Right hindlimb (tissue), 1 donor: ENCODE measurements at regions not wholly inside any gene's neighbourhood (a gene's known extent, or its start where the extent isn't known, plus 50 kb on each side); places are given as distances from the start of the nearest gene placed in this dataset.
A peak's percentile ranks its signal among the peaks of the same experiment; 100 is the strongest.
"Not testable (repeated sequence)": the region's sequence is repeated elsewhere in the genome, so short reads cannot be mapped to it uniquely, and the experiment has no call there.

Experiments
- DNase-seq: peaks from one replicate; pipeline ENCODE4 v3.0.0-alpha.2; 2018

DNA sequence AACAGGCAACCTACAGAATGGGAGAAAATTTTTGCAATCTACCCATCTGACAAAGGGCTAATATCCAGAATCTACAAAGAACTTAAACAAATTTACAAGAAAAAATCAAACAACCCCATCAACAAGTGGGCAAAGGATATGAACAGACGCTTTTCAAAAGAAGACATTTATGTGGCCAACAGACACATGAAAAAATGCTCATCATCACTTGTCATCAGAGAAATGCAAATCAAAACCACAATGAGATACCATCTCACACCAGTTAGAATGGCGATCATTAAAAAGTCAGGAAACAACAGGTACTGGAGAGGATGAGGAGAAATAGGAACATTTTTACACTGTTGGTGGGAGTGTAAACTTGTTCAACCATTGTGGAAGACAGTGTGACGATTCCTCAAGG lies 321.6 kb downstream of the RPLP1 start:
- DNase-seq: not testable (repeated sequence)

DNA sequence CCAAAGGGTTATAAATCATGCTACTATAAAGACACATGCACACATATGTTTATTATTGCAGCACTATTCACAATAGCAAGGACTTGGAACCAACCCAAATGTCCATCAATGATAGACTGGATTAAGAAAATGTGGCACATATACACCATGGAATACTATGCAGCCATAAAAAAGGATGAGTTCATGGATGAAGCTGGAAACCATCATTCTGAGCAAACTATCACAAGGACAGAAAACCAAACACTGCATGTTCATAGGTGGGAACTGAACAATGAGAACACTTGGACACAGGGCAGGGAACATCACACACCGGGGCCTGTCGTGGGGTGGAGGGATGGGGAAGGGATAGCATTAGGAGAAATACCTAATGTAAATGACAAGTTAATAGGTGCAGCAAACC lies 322.1 kb downstream of the RPLP1 start:
- not testable (repeated sequence) for DNase-seq

DNA sequence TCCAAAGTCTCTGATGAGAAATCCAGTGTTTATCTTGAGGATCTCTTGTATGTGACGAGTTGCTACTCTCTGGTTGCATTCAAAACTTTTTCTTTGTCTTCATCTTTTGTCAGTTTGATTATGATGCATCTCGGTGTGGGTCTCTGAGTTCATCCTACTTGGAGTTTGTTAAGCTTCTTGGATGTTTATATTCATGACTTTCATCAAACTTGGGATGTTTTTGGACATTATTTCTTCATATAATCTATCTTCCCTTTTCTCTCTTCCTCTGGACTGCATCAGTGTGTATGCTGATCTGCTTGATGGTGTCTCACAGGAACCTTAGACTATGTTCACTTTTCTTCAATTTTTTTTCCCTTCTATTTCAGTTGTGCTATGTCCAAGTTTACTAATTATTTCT lies 320.4 kb downstream of the TLE3 start:
- DNase-seq: no peak

DNA sequence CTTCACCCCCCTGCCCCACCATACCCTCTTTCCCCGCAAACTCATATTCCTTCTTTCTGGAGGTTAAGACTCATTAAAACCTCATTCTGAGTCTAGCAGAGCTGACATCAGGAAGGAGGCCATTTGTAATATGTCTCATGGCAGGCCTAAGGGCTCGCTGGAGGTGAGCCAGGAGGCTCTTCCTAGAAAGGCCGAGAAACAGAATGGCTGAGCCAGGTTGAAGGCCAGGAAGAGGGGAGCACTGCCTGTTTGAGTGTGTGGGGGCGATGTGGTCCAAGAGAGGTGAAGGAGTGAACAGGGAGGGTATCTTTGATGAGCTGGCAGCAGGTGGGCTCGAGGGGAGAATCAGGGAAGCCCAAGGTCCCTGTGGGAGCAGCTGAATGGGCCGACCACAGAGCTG lies 317.3 kb downstream of the TLE3 start:
- DNase-seq: no peak

DNA sequence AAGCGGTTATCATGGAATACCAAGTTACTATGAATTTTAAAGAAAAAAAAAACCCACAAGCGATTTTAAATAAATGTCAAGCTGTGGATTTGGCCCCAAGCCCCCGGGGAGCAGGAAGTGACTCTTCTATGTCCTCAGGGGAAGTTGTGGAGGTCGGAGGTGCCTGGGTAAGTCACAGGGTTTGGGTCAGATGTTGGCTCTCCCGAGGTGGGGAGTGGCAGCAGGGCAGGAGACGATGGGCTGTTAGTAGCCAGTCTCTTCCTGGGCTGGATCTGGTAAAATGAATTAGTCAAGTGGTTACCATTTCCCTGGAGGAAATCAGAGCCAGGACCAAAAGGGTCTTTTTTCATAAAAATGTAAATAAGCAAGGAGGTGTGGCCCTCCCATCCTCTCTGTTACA lies 316.7 kb downstream of the TLE3 start:
- no peak for DNase-seq

DNA sequence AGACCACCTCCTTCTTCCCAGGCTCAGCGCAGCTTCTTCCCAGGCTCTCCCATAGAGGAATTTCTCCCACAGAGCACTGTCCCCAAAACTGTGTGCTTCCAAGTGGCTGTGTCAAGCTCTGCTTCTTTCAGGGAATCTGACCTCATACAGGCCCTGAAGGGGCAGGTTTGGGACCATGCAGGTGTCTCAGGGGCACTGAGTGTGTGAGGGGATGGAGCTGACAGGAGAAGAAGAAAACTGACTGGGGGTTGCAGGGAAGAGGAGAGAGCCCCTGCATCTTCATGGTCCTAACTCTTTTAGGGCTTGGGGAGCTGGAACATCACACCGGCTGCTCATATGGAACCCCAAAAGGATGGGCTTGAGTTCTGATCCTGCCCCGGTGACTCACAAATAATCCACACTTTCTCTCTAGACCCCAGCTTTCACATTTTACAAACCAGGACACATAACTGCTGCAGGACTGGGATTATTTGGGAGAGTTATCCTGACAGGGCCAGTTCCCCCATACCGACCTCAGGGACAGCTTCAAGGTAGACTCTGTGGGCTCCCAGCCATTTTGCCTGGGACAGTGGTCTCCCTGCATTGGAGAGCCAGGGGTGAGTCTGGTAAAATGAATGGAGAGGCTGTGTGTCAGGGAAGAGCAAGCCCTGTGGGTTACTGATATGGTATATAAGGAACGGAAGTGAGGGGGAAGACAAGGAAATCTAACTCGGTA lies 316.1 kb downstream of the TLE3 start:
- DNase-seq: no peak

DNA sequence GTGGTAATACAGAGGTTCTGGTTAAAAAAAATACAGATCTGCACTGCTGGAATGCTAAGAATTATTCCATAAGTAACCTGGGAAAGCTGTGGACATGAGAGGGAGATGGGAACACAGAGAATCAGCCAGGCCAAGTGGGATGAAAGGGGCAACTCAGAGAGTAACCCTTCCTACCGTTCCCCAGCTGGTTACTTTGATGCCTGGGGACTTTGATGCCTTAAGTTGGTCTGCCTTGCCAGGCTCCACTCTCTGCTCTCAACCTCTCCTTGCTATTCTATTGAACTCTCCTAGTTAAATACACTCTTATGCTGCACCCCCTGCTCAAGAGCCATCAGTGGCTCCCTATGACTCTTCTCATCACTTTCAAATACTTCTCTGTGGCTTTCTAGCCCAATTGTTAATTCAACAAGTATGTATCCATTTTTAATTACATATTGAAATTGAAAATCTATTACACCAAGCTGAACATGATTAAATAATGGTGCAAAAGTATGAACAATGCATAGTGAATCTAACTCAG lies 315.5 kb downstream of the TLE3 start:
- no peak for DNase-seq

DNA sequence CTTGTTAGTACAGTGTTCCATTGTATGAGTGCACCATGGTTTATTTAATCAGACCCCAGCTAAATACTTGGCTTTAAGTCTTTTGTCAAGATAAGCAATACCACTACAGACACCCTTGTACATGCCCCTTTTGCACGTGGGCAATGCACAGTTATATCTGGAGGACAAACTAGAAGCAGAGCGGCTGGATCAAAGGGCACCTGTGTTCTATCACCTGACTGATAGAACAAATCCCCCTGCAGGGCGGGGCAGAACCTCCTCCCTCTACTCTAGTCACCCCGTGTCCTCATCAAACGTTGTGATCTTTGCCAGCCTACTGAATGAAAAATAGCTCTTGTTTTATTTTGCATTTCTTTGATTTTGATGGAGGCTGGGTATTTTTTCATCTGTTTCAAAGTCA lies 314.9 kb downstream of the TLE3 start:
- no peak for DNase-seq

DNA sequence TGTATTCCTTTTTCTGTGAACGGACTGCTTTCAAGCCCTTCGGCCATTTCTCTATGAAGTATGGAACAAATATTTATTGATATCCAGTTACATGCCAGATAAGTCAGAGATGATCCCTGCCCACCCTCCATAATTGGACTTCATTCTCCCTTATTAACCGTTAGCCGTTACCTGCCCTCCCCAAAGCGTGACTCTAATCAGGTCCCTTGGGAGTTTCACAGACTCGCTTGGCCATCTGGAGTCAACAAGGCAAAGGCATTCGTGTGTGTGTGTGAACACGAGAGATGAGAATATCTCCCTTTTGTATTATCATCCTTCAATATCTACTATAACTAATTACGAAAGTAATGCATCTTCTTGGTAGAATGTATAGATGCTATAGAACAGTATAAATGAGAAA lies 314.5 kb downstream of the TLE3 start:
- DNase-seq: no peak

DNA sequence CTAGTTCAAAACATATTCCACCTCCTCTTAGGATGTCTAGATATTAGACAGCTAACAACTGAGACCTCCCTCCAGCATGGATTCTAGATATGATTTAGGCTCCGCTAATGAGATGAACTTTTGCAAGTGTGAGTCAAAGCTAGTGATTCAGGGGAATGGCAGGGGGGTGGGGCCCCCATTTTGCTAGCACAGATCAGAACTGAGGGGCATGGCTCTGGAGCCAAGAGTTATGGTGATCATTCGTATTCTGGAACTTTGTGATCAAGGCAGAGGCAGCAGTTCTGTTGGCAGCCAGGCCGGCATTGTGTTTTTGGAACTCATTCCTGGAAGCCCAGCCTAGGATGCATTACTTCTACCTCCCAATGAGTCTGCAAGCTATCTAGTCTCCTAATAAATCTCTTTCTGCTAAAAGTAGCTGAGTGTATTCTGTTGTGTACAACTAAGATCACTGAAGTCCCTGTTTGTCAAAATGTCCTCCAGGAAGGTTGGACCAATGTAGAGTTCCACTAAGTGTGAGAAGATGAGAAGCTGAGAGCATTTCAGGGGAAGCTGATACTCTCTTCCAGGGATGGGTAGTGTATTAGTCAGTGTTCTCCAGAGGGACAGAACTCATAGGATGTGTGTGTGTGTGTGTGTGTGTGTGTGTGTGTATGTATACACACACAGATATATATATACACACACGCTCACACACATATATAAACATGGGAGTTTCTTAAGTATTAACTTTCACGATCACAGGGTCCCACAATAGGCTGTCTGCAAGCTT lies 312.7 kb downstream of the TLE3 start:
- no peak for DNase-seq

DNA sequence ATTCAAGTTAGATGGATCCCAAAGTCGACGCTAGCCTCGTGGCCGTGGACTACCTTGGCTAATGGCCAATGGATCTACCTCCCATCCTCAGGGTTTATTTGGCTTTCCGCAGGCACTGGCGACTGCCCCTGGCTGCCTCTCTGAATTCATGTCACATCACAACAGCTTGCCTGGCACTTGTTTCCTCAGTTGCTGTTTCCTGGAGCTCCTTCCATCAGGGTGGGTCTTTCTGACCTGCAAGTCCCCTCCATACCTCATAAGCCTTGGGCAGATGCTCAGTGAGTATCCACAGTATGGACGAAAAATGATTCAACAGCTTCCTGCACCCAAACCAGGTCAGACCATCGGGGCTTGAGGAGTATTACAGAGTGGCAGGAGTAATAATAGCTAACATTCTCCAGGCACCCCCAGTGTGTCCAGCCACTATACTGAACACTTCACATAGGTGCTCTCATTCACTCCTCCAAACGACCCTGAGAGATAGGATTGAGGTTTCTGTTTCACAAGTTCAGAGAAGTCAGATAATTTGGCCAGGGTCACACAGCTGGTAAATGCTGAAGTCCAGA lies 311.5 kb downstream of the TLE3 start:
- DNase-seq: no peak

DNA sequence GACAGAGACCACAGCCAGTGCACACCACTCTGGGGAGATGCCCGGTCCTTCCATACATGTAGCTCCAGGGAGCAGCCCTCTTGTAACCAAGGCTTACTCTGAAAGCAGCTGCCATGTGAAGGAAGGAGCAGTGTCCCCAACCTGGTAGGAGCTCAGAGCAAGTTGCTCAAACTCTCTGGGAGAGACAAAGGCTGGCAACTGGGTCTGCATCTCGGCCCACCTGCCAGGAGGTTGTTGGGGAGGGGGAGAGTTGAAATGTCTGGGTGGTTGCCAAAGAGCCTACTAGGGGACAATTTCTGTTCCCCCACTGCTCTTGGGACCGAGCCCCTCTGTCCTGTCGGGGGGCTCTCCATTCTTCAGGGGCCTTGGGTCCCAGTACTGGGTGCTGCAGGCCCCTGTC lies 309.9 kb downstream of the TLE3 start:
- no peak for DNase-seq

DNA sequence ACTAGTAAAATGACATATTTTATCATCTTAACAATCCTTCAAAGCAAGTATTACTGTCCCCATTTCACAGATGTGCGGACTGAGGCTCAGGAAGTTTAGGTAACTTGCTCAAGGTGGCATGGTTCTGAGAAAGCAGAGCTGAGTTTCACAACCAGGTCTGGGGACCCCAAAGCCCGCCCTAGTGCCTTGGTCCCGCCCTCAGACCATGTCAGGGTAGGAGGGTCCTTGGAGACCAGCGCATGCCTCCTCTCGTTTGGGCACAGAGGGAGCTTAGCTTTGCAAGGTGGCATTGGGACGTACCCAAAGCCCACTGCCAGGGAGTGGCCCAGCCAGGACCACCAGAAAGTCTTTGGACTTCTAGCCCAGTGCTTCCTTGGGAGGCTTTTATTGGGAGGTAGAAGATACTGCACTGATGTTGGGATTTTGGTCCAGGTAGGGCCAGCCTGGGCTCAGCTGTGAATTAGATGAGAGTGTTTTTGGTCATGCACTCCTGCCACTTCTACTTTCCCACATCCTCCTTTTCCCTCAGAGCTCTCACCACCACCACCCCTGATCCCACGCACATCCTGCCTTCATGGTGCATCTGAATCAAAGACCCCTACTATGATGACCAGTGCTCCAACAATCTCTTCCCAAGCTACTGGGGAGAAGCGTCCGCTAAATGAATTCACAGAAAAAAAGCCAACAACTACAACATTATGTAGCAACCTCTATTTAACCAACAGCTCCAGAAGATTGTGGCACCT lies 307.9 kb downstream of the TLE3 start:
- DNase-seq: no peak

DNA sequence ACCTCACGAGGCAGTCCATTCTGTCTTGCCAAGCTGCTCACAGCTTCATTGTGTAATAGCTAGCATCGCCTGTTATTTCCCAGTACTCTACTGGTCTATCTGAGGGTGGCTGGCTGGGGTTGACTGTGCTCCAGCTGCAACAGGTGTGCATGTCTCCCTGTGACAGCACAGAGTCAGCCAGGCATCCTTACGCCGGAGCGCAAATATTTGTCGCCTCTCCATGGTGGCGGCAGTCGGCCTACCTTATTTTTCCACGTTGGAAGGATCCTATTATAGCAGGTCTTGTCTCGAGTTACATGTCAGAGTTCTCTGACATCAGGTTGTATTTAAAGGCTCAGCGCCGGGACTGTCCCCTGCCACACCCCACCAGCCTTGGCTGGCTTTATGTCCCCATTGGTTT lies 307.1 kb downstream of the TLE3 start:
- no peak for DNase-seq

DNA sequence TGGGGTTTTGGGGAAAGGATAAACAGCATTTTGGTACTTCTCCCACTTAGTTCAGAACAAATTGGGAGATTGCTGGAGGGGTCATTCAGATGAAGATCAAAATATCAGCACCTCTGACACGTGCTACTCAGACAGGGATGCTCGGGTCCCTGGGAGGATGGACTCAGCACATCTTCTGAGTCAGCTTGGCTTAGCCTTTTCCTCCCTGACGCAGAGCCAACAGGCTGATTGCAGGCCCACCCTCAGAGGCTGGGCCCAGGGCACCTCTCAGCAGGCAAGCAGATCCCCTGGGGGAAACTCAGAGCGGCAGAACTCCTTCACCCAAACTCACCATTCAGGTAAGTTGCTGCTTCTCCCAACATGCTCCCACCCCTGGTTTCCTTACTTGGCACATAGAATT lies 304.9 kb downstream of the TLE3 start:
- DNase-seq: no peak

DNA sequence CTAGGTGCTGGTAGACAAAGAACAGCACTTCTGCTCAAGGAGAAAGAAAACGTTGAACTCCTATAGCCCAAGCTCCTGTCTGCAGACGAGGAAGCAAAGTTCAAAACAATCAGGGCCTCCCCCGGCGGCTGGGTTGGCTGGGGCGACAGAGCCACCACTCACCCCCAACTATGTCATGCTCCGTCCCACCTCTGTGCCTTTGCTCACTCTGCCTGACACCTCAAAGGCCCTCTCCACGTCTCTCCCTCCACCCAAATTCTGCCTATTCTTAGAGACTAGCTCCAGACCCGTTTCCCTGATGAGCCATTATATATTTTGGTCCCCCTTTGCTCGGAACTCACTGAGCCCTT lies 304.3 kb downstream of the TLE3 start:
- no peak for DNase-seq

DNA sequence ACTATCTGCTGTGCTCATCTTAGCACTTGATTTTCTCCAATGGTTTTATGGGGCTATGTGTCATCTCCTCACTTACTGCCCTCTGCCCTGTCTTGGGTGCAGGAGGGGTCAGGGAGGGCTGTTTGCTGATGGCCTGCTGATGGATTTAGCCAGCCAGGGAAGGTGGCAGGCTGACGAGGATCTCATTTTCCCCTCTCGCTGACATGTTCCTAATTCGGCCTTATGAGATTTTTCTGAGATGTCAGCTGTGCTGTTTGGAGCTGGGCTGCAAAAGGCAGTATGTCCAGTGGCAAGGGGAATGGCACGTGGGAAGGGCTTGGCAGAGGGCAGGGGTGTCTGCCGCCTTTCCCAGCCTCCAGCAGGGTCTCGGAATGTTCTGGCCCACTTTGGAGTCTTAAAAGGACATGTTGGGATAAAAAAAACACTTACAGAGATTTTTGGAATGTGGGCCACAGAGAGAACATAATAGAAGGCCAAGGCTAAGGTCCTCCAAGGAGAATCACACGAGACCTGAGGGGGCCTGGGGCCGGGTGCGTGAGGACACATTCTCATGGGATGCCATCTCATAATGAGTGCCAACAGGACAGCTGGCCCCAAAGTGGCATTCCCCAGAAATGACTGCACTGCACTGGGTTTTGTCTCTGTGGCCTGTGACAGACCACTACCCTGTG lies 303.8 kb downstream of the TLE3 start:
- no peak for DNase-seq

DNA sequence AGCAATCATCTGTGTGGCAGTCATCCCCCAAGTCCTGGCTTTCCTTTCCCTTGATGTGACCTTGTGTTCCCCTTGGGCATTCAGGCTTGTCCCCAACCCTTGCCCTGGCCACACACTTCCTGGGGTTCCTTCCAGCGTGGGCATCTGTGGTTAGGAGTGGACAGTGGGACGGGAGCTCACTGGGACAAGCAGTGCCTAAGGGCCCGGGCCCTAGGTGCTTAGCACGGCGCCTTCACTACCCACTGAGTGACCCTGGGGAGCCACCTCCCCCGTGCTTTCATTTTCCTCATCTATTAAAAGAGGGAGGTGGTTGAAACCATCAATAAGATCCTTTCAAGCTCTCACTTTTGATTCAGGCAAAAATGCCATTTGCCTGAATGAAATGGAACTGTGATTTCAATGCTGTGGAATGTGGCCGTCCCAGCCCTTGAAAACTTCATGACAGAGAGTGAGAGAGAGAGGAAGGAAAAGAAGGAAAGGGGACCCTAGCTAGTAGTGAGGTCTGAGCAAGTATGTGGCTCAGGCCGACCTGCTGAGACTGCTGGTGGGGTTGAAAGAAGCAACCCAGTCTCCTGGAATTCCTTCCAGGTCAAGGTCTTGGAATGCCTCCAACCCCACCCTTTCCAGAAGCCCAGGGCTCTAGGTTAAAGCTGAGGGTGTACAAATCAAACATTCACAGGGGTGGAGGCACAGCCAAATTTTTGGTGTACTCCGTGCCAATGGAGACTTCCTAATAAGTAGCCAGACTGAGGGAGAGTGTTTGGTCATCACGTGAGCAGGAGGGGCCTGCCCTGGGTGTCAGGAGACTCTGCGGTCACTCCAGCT lies 302.9 kb downstream of the TLE3 start:
- DNase-seq: peak; percentile 37

DNA sequence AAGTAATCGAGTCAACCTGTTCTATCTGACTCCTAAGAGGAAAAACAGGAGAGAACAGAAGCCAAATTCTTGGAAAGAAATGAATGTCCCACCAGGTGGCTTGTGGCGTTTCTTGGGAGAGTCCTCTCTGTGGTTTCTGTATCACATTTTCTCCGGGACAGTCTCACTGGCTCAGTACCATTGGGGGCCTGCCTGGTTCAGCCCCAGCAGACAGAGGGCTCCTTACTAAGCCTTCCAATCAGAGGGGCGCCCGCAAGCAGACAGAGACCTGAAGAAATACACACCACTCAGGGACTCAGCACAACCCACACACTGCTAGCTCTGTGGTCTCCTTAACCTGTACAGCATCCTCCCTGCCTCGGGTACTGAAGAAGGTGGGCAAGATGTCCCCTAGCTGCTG lies 302.1 kb downstream of the TLE3 start:
- no peak for DNase-seq

DNA sequence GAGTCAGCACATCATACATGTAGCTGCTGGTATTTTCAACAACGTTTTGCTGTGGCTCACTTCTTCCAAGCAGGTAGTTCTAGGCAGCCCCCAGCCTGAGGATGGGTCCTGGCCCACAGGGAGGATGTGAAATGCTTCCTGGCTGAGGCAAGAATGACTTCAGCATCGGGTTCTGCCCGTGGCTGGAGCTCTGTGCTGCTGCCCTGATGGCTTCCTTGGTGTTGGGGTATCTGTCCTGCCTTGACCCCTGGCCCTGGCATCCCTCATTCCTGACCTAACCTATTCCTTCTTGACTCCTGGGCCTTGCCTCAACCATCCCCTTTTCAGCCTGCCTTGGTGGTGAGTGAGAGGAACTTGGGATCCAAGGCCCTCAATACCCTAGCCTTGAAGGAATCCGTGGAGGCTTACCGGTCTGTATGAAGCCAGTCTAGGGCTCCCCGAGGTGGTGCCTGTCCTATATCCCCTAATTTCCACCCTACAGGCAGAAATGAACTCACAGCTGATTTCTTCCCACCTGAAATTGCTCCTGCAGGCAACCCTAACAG lies 300.6 kb downstream of the TLE3 start:
- no peak for DNase-seq

DNA sequence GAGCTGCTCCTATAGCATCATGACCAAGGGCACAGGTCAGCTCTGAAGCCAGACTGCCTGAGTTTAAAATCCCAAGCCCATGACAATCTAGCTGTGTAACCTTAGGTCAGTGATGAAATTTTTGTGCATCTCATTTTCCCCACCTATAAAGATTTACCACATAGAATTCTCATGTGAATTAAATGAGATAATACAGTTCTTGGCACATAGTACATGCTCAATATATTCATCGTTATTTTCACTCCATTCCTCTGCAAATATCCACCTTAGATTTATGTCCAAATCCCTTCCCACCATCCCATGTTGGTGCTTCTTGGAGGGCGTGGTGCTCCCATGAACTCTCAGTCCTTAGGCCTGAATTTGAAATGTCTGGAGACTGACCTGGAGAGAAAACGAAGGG lies 300.1 kb downstream of the TLE3 start:
- DNase-seq: no peak
